Neutrophil (primary cell): ENCODE measurements at regions not wholly inside any gene's neighbourhood (a gene's known extent, or its start where the extent isn't known, plus 50 kb on each side); places are given as distances from the start of the nearest gene placed in this dataset.

Experiments used
- H3K27ac ChIP-seq: fragments of 200-600 bp; sonication (generic); 2 replicates; pipeline ENCODE4 v1.5.1; 2016; ENCODE audit warnings: mild to moderate bottlenecking, moderate library complexity
- H3K27me3 ChIP-seq: fragments of 200-600 bp; sonication (generic); 2 replicates; pipeline ENCODE4 v1.6.0; 2016; ENCODE audit warnings: mild to moderate bottlenecking
- H3K36me3 ChIP-seq: fragments of 200-600 bp; sonication (generic); 2 replicates; pipeline ENCODE4 v1.5.1; 2017
- H3K4me1 ChIP-seq, 2 experiments: fragments of 200-600 bp in 1 of 2; sonication (generic) in 1 of 2; 1 replicate in 1 of 2; 2 replicates in 1 of 2; pipeline versions ENCODE4 v1.5.1 to v1.6.1; 2013 to 2016; ENCODE audit warnings: low read depth in 1 of 2, low read length in 1 of 2, mild to moderate bottlenecking in 1 of 2, moderate library complexity in 1 of 2; ENCODE audit not compliant: control insufficient read depth in 1 of 2, insufficient read depth in 1 of 2
- H3K4me3 ChIP-seq, 2 experiments: fragments of 200-600 bp in 1 of 2; sonication (generic) in 1 of 2; 1 replicate in 1 of 2; 2 replicates in 1 of 2; pipeline ENCODE4 v1.5.1; 2013 to 2016; ENCODE audit warnings: low read depth in 1 of 2, low read length in 1 of 2, mild to moderate bottlenecking in 1 of 2, moderate library complexity in 1 of 2
- H3K9me3 ChIP-seq: fragments of 200-600 bp; sonication (generic); 2 replicates; pipeline ENCODE4 v1.5.1; 2016
- TF ChIP-seq, protein P1 (sequence below): fragments of 200-600 bp; sonication (generic); IDR thresholded peaks from 2 replicates; pipeline ENCODE4 v1.5.1; 2016; ENCODE audit warnings: antibody characterized with exemption

DNA sequence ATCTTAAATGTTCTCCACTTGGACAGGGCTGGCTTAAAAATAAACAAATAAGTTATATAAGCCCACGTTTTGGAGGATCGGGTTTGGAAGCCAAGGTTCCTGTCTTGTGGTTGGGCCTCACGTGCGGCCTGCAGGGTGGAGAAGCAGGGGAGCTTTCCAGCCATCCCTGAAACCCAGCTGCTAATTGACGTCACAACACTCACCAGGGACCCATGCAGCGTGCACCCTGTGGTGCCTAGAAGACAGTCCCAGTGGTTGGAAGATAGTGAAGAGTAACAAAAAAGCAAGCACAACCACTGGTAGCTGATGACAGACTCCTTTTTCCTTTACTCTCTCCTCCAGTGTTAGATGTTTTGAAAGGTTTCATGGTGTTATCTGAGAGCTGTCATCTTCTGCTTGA, 142.0 kb upstream of the RBPJ start:
- H3K4me3 ChIP-seq = no peak overlapping the region
- H3K9me3 ChIP-seq = no peaks in the 10 kb centered on the region
- TF ChIP-seq, protein P1, sequence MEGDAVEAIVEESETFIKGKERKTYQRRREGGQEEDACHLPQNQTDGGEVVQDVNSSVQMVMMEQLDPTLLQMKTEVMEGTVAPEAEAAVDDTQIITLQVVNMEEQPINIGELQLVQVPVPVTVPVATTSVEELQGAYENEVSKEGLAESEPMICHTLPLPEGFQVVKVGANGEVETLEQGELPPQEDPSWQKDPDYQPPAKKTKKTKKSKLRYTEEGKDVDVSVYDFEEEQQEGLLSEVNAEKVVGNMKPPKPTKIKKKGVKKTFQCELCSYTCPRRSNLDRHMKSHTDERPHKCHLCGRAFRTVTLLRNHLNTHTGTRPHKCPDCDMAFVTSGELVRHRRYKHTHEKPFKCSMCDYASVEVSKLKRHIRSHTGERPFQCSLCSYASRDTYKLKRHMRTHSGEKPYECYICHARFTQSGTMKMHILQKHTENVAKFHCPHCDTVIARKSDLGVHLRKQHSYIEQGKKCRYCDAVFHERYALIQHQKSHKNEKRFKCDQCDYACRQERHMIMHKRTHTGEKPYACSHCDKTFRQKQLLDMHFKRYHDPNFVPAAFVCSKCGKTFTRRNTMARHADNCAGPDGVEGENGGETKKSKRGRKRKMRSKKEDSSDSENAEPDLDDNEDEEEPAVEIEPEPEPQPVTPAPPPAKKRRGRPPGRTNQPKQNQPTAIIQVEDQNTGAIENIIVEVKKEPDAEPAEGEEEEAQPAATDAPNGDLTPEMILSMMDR = no peak
- no peak overlapping the region for H3K27ac ChIP-seq
- H3K4me1 ChIP-seq = no peaks in the 10 kb centered on the region
- H3K27me3 ChIP-seq = no peaks in the 10 kb centered on the region
- H3K36me3 ChIP-seq = no peaks in the 10 kb centered on the region

DNA sequence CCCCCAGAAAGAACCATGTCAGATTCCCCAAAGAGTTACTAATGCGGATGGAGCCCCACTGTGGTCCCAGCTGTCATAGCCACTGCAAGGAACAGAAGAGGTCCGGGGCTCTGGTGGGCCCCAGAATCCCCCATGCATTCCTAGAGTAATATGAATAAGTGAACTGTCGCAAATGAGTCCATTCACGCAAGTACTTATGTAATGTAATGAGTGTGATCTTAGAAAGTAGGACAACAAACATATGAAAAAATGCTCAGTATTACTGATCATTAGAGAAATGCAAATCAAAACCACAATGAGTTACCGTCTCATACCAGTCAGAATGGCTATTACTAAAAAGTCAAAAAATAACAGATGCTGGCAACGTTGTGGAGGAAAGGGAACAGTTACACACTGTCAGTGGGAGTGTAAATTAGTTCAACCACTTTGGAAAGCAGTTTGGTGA, 141.5 kb upstream of the RBPJ start:
- no peaks in the 10 kb centered on the region for H3K36me3 ChIP-seq
- no peaks in the 10 kb centered on the region for H3K4me1 ChIP-seq
- H3K27ac ChIP-seq = no peak overlapping the region
- no peaks in the 10 kb centered on the region for H3K9me3 ChIP-seq
- no peak overlapping the region for H3K4me3 ChIP-seq
- TF ChIP-seq, protein P1 = no peak
- H3K27me3 ChIP-seq = no peaks in the 10 kb centered on the region

DNA sequence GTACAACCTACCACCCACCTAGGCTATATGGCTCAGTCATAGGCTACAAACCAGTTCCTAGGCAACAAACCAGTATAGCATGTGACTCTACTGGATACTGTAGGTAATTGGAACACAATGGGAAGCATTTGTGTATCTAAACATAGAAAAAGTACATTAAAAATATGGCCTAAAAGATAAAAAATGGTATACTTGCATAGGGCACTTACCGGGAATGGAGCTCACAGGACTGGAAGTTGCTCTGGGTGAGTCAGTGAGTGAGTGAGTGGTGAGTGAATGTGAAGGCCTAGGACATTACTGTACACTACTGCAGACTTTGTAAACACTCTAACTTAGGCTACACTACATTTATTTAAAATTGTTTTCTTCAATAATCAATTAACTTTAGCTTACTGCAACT, 139.2 kb upstream of the RBPJ start:
- no peaks in the 10 kb centered on the region for H3K9me3 ChIP-seq
- TF ChIP-seq, protein P1 = no peak
- H3K4me1 ChIP-seq = no peaks in the 10 kb centered on the region
- no peaks in the 10 kb centered on the region for H3K27me3 ChIP-seq
- H3K27ac ChIP-seq = no peak overlapping the region
- H3K36me3 ChIP-seq = no peaks in the 10 kb centered on the region
- H3K4me3 ChIP-seq = no peak overlapping the region

DNA sequence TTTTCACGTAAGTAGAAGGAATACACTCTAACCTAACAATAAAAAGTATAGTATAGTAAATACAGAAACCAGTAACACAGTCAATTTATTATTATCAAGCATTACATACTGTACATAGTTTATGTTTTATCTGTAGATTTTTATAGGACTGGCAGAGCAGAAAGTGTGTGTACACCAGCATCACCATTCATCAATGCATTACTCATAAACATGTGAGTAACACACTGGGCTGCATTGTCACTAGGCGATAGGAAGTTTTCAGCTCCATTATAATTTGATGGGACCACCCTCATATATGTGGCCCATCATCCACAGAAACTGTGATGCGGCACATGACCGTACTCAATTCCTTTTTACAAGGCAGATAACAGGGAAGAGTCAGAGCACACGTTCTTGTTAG, 137.8 kb upstream of the RBPJ start:
- Histone ChIP-seq H3K4me1 (no peaks in the 10 kb centered on the region), H3K4me3 (no peak overlapping the region), H3K27me3 (no peaks in the 10 kb centered on the region), H3K27ac (no peak overlapping the region), H3K9me3 (no peaks in the 10 kb centered on the region), H3K36me3 (no peaks in the 10 kb centered on the region)
- TF ChIP-seq, protein P1 = no peak

DNA sequence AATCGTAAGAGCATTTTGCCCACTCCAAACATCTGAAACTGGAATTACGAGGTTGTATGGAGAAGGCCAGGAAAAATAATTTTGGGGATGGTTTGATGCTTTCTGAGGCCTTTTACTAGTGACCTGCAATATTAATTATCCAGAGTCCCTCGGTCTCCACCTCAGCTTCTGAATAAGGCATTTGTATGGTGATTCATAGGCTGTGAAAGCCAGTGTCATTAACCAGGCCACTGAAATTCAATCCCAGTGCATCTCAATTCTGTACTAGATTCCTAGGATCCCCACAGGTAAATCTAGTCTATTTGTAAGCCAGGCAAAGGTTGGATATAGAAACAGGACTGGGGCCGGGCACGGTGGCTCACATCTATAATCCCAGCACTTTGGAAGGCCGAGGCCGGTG, 135.4 kb upstream of the RBPJ start:
- no peaks in the 10 kb centered on the region for H3K4me1 ChIP-seq
- no peaks in the 10 kb centered on the region for H3K27me3 ChIP-seq
- no peak overlapping the region for H3K27ac ChIP-seq
- TF ChIP-seq, protein P1 = no peak
- H3K36me3 ChIP-seq = no peaks in the 10 kb centered on the region
- H3K4me3 ChIP-seq = no peak overlapping the region
- no peaks in the 10 kb centered on the region for H3K9me3 ChIP-seq

DNA sequence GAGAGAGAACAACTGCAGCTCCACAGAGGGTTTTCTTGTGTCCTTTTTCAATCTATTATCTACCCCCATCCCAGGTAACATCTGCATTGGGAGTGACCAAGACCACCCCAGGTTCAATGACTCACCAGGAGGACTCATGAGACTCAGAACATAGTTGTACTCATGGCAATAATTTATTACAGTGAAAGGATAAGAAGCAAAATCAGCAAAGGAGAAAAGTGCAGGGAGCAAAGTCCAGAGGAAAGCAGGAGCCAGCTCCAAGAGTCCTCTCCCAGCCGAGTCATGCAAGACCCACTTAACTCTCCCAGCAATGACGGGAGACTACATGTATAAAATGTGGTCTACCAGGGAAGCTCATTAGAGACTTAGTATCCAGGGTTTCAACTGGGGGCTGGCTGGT, 129.5 kb upstream of the RBPJ start:
- no peaks in the 10 kb centered on the region for H3K4me1 ChIP-seq
- TF ChIP-seq, protein P1 = no peak
- H3K9me3 ChIP-seq = no peaks in the 10 kb centered on the region
- H3K27me3 ChIP-seq = no peaks in the 10 kb centered on the region
- H3K4me3 ChIP-seq = no peak overlapping the region
- H3K27ac ChIP-seq = no peak overlapping the region
- no peaks in the 10 kb centered on the region for H3K36me3 ChIP-seq
